GM04503 (cell line): ENCODE measurements at regions not wholly inside any gene's neighbourhood (a gene's known extent, or its start where the extent isn't known, plus 50 kb on each side); places are given as distances from the start of the nearest gene placed in this dataset.

ENCODE experiments used
- DNase-seq: peaks from one replicate; pipeline ENCODE4 v3.0.0-alpha.2; 2012; ENCODE audit warnings: low read depth

GRCh38 chr2:121074293-121074932, 210.6 kb downstream of the TFCP2L1 start:
- no peak for DNase-seq

- DNase-seq, result peak; percentile 57
Measured at GRCh38 chr2:121075006-121075551, 209.9 kb downstream of the TFCP2L1 start.

- no peak for DNase-seq
Measured at GRCh38 chr2:121075641-121076497, 209.1 kb downstream of the TFCP2L1 start.

GRCh38 chr2:121076498-121076820, 208.5 kb downstream of the TFCP2L1 start:
- DNase-seq, result no peak

DNA sequence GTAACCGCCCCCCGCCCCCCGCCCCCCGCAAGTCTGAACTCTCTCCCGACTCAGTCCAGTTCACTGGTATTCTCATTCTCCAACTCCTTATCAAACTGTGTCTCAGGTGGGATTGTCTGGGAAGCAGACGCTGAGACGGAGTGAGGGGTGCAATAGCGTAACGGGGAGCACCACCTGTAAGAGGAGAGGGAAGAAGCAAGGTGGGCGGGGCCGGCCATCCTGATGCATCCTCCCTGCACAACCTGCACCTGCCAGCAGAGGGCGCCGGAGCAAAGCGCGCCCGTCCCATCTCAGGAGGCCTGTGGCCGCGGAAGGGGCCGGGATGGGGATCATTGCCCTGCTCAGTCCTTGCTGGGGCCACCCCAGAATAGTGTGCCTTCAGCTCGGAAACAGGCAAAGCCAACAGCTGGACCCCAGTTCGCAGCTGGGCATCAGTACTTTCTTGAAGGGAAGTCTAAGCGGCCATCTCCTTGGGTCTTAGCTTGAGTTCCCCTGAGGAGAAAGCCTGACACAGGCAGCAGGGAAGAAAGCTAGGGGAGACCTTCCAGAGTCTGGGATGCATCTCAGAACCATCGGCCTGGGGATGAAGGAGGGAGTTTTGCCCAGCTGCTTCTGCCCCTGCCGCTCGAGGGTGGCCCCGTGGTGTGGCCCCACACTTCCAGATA, 208.0 kb downstream of the TFCP2L1 start:
- DNase-seq, result no peak

DNA sequence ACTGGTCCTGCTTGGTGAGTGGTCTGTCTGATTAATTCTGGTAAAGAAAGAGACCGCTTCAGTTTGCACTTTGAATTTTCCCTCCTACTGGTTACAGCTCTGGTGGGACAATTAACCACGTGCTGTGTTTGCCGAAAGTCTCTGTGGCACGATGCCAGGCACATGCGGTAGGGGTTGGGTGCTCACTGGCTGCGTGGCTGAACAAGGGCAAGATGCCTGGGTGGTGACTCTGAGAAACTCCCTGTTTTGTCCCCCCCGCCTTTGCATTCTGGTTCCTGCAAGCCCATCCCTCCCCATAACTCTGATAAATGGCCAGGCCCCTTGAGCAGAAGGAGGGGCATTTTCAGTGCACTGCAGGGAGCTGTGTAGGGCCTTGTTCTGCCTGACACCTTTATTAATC, 206.1 kb downstream of the TFCP2L1 start:
- DNase-seq, result no peak

DNA sequence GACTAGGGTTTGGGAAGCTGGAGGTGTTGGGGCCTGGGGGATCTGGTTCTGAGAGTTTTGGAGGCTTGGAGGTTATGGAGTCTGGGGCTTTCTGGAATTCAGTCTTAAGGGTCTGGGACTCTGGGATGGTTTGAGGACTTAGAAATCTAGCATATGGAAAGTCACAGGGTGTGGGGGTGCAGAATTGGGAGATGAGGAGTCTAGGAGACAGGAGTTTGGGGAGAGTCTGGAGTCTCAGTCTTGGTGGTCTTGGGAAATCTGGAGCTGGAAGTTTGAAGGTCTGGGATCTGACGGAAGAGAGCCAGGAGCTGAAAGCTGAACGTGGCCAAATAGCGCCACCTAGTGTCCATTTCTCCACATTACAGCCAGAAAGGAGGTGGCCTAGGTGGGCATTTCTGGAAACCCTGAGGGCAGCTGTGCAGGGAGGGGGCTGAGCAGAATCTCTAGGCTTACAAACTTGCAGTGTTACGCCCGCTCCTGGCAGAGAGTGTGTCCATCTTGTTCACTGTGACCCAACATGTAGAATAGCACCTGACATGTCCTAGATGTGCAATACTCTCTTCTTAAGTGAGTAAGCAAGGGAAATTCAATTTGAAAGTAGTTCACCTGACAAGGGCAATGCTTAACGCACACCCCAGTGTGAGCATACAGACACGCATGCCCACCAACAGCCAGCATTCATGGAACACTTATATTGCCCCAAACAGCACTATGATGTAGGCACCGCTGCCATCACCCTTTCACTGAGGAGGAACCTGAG, 204.8 kb downstream of the TFCP2L1 start:
- no peak for DNase-seq

GRCh38 chr2:121081701-121082100, 203.3 kb downstream of the TFCP2L1 start:
- DNase-seq, result no peak

- DNase-seq, result no peak
Measured at GRCh38 chr2:121082191-121082590, 202.8 kb downstream of the TFCP2L1 start.

GRCh38 chr2:121084130-121084680, 200.8 kb downstream of the TFCP2L1 start:
- no peak for DNase-seq

GRCh38 chr2:121085801-121086200, 199.2 kb downstream of the TFCP2L1 start:
- no peak for DNase-seq

- DNase-seq, result no peak
Measured at GRCh38 chr2:121086450-121086849, 198.6 kb downstream of the TFCP2L1 start.

DNA sequence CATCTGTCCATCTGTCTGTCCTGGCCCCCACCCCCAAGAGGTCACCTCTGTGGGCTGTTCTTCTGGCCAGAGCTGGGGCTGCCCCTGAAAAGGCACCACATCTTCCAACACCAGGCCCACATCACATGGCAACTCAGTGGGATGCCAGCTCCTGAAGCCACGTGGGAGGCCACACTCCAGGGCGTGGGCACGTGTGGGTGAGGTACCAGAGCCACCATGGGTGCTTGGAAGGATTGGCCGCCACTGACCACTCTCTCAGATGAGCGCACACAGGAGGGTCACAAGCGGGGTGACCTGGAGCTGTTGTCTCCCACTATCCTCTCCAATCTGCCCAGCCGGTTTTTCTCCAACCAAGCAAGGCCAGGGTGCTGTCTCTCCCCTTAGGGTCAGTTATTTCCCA, 197.9 kb downstream of the TFCP2L1 start:
- DNase-seq, result no peak

- no peak for DNase-seq
Measured at GRCh38 chr2:121088251-121089165, 196.5 kb downstream of the TFCP2L1 start.

GRCh38 chr2:121089166-121089510, 195.9 kb downstream of the TFCP2L1 start:
- DNase-seq, result no peak

DNA sequence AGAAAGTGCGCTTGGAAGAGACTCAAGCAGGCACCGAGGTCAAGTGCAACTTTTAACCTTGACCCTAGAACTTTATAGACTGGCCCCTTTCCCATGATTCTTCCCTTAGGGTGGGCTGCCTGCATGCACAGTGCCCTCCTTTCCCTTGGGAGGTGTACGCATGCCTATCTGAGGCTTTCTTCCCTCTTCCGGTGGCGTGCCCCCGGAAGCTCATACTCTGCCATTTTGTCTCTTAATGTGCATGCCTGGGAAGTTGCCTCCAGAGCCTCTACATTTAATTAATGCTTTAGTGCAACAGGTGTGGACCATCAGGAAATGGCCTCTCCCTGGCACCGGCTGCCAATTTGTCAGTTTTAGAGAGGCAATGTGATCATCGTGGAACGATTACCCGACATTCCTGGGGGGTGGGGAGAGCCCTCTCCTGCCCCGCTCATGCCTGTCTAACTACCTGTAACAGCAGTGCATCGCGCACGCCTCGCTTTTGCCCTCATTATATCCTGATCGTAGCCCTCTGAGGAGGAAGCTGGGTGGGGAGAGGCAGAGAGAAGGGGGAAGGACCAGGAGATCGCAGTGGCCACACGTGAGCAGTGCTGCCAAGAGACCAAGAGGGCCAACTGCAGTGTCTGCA, 194.8 kb downstream of the TFCP2L1 start:
- no peak for DNase-seq

GRCh38 chr2:121092095-121092494, 192.9 kb downstream of the TFCP2L1 start:
- no peak for DNase-seq

DNA sequence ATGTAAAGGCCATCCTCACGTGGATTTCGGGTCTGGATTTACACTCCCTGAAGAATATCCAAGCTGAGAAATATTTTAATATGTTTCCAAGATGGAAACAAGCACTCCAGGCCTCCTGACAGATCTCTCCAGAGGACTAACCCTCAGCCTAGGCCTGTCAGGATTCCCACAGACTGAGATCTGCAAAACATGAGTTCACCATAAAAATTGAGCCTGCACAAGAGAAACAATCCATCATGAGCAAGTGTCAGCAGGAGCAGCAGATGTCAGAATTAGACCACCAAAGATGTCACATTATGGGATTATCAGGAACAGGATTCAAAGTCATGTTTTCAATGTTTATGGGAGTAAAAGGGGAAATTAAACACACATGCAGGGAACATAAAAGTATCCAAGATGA, 191.3 kb downstream of the TFCP2L1 start:
- DNase-seq, result no peak

DNA sequence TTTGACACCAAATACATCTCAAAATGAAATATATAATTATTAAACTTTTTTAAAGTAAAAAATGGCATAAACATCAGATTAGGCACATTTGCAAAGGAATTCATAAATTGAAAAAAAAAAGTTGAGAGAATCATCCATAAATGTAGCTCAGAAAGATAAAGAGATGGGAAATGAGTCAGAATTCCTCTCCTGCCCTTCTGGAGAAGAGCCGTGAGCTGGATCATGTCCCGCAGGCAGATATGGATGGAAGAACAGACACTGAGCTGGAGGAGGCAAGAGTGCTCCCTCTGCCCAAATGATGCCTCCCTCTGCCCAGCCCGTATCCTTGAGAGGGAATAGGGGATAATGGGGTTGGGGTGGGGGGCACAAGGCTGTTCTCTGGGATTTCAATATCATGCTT, 190.9 kb downstream of the TFCP2L1 start:
- no peak for DNase-seq

- DNase-seq, result no peak
Measured at GRCh38 chr2:121094845-121095244, 190.2 kb downstream of the TFCP2L1 start.
